ENCODE measurements at regions not wholly inside any gene's neighbourhood (a gene's known extent, or its start where the extent isn't known, plus 50 kb on each side); places are given as distances from the start of the nearest gene placed in this dataset.
A peak's percentile ranks its signal among the peaks of the same experiment; 100 is the strongest.
"Not testable (repeated sequence)": the region's sequence is repeated elsewhere in the genome, so short reads cannot be mapped to it uniquely, and the experiment has no call there.

- DNase-seq (ENCODE audit: low read depth): no peak
- H3K4me3 ChIP-seq (ENCODE audit: low read depth, low read length): no peak overlapping the region
- TF ChIP-seq, protein P1, sequence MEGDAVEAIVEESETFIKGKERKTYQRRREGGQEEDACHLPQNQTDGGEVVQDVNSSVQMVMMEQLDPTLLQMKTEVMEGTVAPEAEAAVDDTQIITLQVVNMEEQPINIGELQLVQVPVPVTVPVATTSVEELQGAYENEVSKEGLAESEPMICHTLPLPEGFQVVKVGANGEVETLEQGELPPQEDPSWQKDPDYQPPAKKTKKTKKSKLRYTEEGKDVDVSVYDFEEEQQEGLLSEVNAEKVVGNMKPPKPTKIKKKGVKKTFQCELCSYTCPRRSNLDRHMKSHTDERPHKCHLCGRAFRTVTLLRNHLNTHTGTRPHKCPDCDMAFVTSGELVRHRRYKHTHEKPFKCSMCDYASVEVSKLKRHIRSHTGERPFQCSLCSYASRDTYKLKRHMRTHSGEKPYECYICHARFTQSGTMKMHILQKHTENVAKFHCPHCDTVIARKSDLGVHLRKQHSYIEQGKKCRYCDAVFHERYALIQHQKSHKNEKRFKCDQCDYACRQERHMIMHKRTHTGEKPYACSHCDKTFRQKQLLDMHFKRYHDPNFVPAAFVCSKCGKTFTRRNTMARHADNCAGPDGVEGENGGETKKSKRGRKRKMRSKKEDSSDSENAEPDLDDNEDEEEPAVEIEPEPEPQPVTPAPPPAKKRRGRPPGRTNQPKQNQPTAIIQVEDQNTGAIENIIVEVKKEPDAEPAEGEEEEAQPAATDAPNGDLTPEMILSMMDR (conservative IDR thresholded peaks at IDR 0.05; ENCODE audit: low read depth, low read length): no peak
Observed at GRCh38 chr6:23533311-23533710, 592.7 kb upstream of the NRSN1 start.

DNA sequence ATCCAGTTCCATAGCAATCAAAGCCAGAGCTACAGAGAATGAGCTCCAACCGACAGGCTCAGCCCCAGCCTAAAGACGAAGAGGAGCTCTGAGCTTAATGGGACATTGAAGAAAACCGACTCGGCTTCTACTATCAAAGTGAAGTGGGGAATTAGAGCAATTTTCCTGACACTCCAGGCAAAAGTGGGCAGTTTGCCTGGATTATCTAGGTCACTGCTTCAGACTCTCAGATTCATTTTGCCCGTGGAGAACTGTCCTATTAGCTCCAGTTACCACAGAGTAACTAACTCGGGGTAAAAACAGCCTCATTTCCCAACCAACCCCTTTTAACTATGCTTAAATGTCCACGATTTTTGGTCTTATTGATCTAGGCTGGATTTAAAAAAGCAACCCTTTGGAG is 592.1 kb upstream of the NRSN1 start:
- TF ChIP-seq, protein P1 (conservative IDR thresholded peaks at IDR 0.05; ENCODE audit: low read depth, low read length): no peak
- peak; percentile 48 for DNase-seq (ENCODE audit: low read depth)
- no peak overlapping the region for H3K4me3 ChIP-seq (ENCODE audit: low read depth, low read length)

- no peak overlapping the region for H3K4me3 ChIP-seq (ENCODE audit: low read depth, low read length)
- no peak for DNase-seq (ENCODE audit: low read depth)
- TF ChIP-seq, protein P1 (conservative IDR thresholded peaks at IDR 0.05; ENCODE audit: low read depth, low read length): no peak
Observed at GRCh38 chr6:23534351-23534750, 591.7 kb upstream of the NRSN1 start.

DNA sequence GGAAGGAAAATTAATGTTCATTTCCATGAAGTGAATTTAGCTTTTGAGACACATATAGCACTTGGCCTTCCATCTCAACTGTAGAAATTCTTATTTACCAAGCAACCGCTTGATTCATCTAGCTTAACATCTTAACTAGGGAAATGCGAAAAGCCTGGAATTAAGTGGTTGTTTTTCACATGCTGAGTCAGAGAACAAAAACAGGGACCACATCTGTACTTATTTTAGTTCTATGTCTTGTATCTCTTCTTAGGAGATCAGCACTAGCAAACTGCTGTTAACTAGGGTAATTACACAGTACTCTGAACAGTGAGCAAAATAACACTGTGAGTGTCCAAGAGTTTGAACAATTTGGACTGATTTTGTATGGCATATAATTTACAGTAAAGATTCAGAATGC is 590.9 kb upstream of the NRSN1 start:
- TF ChIP-seq, protein P1 (conservative IDR thresholded peaks at IDR 0.05; ENCODE audit: low read depth, low read length): no peak
- no peak overlapping the region for H3K4me3 ChIP-seq (ENCODE audit: low read depth, low read length)
- no peak for DNase-seq (ENCODE audit: low read depth)

DNA sequence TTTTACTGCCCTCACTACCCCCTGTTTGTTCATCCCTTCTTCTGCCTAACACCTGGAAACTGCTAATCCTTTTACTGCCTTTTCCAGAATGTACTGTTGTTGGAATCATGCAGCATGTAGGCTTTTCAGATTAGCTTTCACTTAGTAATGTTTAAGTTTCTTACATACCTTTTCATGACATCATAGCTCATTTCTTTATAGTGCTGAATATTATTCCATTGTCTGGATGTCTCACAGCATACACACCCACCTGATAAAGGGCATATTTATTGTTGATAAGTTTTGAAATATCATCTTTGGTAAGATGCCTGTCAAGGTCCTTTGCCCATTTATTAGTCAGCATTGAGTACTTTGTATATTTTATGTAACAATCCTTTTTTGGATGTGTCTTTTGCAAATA is 588.2 kb upstream of the NRSN1 start:
- TF ChIP-seq, protein P1 (conservative IDR thresholded peaks at IDR 0.05; ENCODE audit: low read depth, low read length): no peak
- DNase-seq (ENCODE audit: low read depth): no peak

DNA sequence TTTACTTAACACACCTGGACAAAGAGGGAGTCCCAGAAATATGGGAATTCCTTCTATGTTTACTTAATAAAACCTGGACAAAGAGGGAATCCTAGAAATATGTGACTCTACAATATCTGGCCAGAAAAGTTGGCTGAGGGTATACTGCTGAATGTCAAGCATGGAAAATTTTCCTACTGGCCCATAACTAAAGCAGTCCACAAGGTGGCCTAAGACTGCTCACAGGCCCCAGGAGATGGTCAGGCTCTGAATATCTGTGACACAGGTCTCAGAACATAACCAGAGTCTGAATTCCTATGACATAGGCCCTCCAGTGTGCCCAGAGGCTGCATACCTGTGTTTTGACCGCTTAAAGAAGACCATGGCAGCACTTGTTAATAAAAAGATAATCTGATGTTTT is 578.2 kb upstream of the NRSN1 start:
- TF ChIP-seq, protein P1 (conservative IDR thresholded peaks at IDR 0.05; ENCODE audit: low read depth, low read length): peak; percentile 67
- H3K4me3 ChIP-seq (ENCODE audit: low read depth, low read length): no peak overlapping the region
- DNase-seq (ENCODE audit: low read depth): no peak

More for the DNA sequence above, 588.2 kb upstream of the NRSN1 start:
- no peak overlapping the region for H3K4me3 ChIP-seq (ENCODE audit: low read depth, low read length)

GRCh38 chr6:23554953-23555352 is 571.1 kb upstream of the NRSN1 start:
- DNase-seq (ENCODE audit: low read depth); H3K4me3 ChIP-seq (ENCODE audit: low read depth, low read length): not testable (repeated sequence)
